SK-N-SH (cell line): ENCODE measurements at regions not wholly inside any gene's neighbourhood (a gene's known extent, or its start where the extent isn't known, plus 50 kb on each side); places are given as distances from the start of the nearest gene placed in this dataset.

ENCODE experiments used
- EP300 ChIP-seq, 2 experiments: IDR thresholded peaks; 2 replicates each; pipeline versions ENCODE4 v1.4.0 to v1.6.1; 2012; ENCODE audit warnings: borderline replicate concordance in 1 of 2, low read depth in 1 of 2, low read length in 1 of 2
- FOXM1 ChIP-seq: IDR thresholded peaks from 2 replicates; pipeline ENCODE4 v1.4.0; 2012; ENCODE audit warnings: low read depth, mild to moderate bottlenecking
- POLR2AphosphoS5 ChIP-seq: IDR thresholded peaks from 2 replicates; pipeline ENCODE4 v1.6.1; 2012; ENCODE audit warnings: low read depth, low read length
- RAD21 ChIP-seq: IDR thresholded peaks from 2 replicates; pipeline ENCODE4 v1.6.1; 2012; ENCODE audit warnings: mild to moderate bottlenecking, low read length
- SMC3 ChIP-seq: IDR thresholded peaks from 2 replicates; pipeline ENCODE4 v1.6.1; 2012; ENCODE audit warnings: low read depth, low read length, improper control_type of control experiment
- TF ChIP-seq, protein P1 (sequence below): fragments of 200-600 bp; sonication (generic); IDR thresholded peaks from 2 replicates; pipeline ENCODE4 v1.6.1; 2017; ENCODE audit warnings: antibody characterized with exemption, mild to moderate bottlenecking, moderate library complexity

GRCh38 chr11:10984742-10985141 is 126.9 kb upstream of the ZBED5 start:
- no peak for TF ChIP-seq SMC3
- no peak for TF ChIP-seq EP300 (IDR thresholded peaks at IDR 0.05; ENCODE audit: borderline replicate concordance in 1 of 2, low read depth in 1 of 2, low read length in 1 of 2)
- TF ChIP-seq RAD21 = no peak
- no peak for TF ChIP-seq FOXM1
- TF ChIP-seq, protein P1, sequence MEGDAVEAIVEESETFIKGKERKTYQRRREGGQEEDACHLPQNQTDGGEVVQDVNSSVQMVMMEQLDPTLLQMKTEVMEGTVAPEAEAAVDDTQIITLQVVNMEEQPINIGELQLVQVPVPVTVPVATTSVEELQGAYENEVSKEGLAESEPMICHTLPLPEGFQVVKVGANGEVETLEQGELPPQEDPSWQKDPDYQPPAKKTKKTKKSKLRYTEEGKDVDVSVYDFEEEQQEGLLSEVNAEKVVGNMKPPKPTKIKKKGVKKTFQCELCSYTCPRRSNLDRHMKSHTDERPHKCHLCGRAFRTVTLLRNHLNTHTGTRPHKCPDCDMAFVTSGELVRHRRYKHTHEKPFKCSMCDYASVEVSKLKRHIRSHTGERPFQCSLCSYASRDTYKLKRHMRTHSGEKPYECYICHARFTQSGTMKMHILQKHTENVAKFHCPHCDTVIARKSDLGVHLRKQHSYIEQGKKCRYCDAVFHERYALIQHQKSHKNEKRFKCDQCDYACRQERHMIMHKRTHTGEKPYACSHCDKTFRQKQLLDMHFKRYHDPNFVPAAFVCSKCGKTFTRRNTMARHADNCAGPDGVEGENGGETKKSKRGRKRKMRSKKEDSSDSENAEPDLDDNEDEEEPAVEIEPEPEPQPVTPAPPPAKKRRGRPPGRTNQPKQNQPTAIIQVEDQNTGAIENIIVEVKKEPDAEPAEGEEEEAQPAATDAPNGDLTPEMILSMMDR = no peak
- TF ChIP-seq POLR2AphosphoS5 = no peak
